ENCODE measurements at regions not wholly inside any gene's neighbourhood (a gene's known extent, or its start where the extent isn't known, plus 50 kb on each side); places are given as distances from the start of the nearest gene placed in this dataset.

GRCh38 chr10:69715156-69715898 lies 85.3 kb downstream of the FAM241B start:
- peak; percentile 1 for DNase-seq (ENCODE audit: low read depth)

GRCh38 chr10:69715899-69716606 lies 85.7 kb upstream of the COL13A1 start:
- in situ Hi-C loops (cut with HindIII; ENCODE audit: low pct_unique_long_range_greater_than_20kb, low sequenced_read_pairs): no loop called here

More at GRCh38 chr10:69715156-69715898, 85.3 kb downstream of the FAM241B start:
- in situ Hi-C loops (cut with HindIII; ENCODE audit: low pct_unique_long_range_greater_than_20kb, low sequenced_read_pairs): no loop called here

GRCh38 chr10:69716711-69717560 lies 84.8 kb upstream of the COL13A1 start:
- DNase-seq (ENCODE audit: low read depth): peak; percentile 21
- in situ Hi-C loops (cut with HindIII; ENCODE audit: low pct_unique_long_range_greater_than_20kb, low sequenced_read_pairs): no loop called here

More at GRCh38 chr10:69715899-69716606, 85.7 kb upstream of the COL13A1 start:
- no peak for DNase-seq (ENCODE audit: low read depth)

- in situ Hi-C loops (cut with HindIII; ENCODE audit: low pct_unique_long_range_greater_than_20kb, low sequenced_read_pairs): no loop called here
- no peak for DNase-seq (ENCODE audit: low read depth)
Measured at GRCh38 chr10:69718951-69719350, 82.8 kb upstream of the COL13A1 start.

GRCh38 chr10:69721690-69722310 lies 79.9 kb upstream of the COL13A1 start:
- no peak for DNase-seq (ENCODE audit: low read depth)
- in situ Hi-C loops (cut with HindIII; ENCODE audit: low pct_unique_long_range_greater_than_20kb, low sequenced_read_pairs): no loop called here

- no peak for DNase-seq (ENCODE audit: low read depth)
- in situ Hi-C loops (cut with HindIII; ENCODE audit: low pct_unique_long_range_greater_than_20kb, low sequenced_read_pairs): no loop called here
Measured at GRCh38 chr10:69723653-69724052, 78.1 kb upstream of the COL13A1 start.

GRCh38 chr10:69726850-69727249 lies 74.9 kb upstream of the COL13A1 start:
- in situ Hi-C loops (cut with HindIII; ENCODE audit: low pct_unique_long_range_greater_than_20kb, low sequenced_read_pairs): no loop called here
- no peak for DNase-seq (ENCODE audit: low read depth)

- in situ Hi-C loops (cut with HindIII; ENCODE audit: low pct_unique_long_range_greater_than_20kb, low sequenced_read_pairs): no loop called here
- DNase-seq (ENCODE audit: low read depth): peak; percentile 42
Measured at GRCh38 chr10:69728335-69728870, 73.3 kb upstream of the COL13A1 start.

- in situ Hi-C loops (cut with HindIII; ENCODE audit: low pct_unique_long_range_greater_than_20kb, low sequenced_read_pairs): no loop called here
- no peak for DNase-seq (ENCODE audit: low read depth)
Measured at GRCh38 chr10:69729326-69730048, 72.2 kb upstream of the COL13A1 start.

GRCh38 chr10:69730251-69731156 lies 71.2 kb upstream of the COL13A1 start:
- DNase-seq (ENCODE audit: low read depth): no peak
- in situ Hi-C loops (cut with HindIII; ENCODE audit: low pct_unique_long_range_greater_than_20kb, low sequenced_read_pairs): no loop called here

- in situ Hi-C loops (cut with HindIII; ENCODE audit: low pct_unique_long_range_greater_than_20kb, low sequenced_read_pairs): no loop called here
- peak; percentile 14 for DNase-seq (ENCODE audit: low read depth)
Measured at GRCh38 chr10:69731184-69731583, 70.5 kb upstream of the COL13A1 start.

GRCh38 chr10:69731698-69732097 lies 70.0 kb upstream of the COL13A1 start:
- DNase-seq (ENCODE audit: low read depth): no peak

GRCh38 chr10:69732147-69732825 lies 69.4 kb upstream of the COL13A1 start:
- DNase-seq (ENCODE audit: low read depth): no peak
- in situ Hi-C loops (cut with HindIII; ENCODE audit: low pct_unique_long_range_greater_than_20kb, low sequenced_read_pairs): no loop called here

More at GRCh38 chr10:69731698-69732097, 70.0 kb upstream of the COL13A1 start:
- in situ Hi-C loops (cut with HindIII; ENCODE audit: low pct_unique_long_range_greater_than_20kb, low sequenced_read_pairs): no loop called here

- no peak for DNase-seq (ENCODE audit: low read depth)
- in situ Hi-C loops (cut with HindIII; ENCODE audit: low pct_unique_long_range_greater_than_20kb, low sequenced_read_pairs): no loop called here
Measured at GRCh38 chr10:69732826-69733150, 68.9 kb upstream of the COL13A1 start.

GRCh38 chr10:69733791-69734261 lies 67.9 kb upstream of the COL13A1 start:
- in situ Hi-C loops (cut with HindIII; ENCODE audit: low pct_unique_long_range_greater_than_20kb, low sequenced_read_pairs): no loop called here

GRCh38 chr10:69734416-69734796 lies 67.3 kb upstream of the COL13A1 start:
- in situ Hi-C loops (cut with HindIII; ENCODE audit: low pct_unique_long_range_greater_than_20kb, low sequenced_read_pairs): no loop called here
- DNase-seq (ENCODE audit: low read depth): no peak

More at GRCh38 chr10:69733791-69734261, 67.9 kb upstream of the COL13A1 start:
- DNase-seq (ENCODE audit: low read depth): no peak
